ENCODE measurements at regions not wholly inside any gene's neighbourhood (a gene's known extent, or its start where the extent isn't known, plus 50 kb on each side); places are given as distances from the start of the nearest gene placed in this dataset.

GRCh38 chr9:129377931-129378661, 200.0 kb upstream of the IER5L start:
- DNase-seq: no peak

- no peak for DNase-seq
Measured at GRCh38 chr9:129377181-129377580, 199.1 kb upstream of the IER5L start.

GRCh38 chr9:129375845-129376244, 197.8 kb upstream of the IER5L start:
- DNase-seq: no peak

DNA sequence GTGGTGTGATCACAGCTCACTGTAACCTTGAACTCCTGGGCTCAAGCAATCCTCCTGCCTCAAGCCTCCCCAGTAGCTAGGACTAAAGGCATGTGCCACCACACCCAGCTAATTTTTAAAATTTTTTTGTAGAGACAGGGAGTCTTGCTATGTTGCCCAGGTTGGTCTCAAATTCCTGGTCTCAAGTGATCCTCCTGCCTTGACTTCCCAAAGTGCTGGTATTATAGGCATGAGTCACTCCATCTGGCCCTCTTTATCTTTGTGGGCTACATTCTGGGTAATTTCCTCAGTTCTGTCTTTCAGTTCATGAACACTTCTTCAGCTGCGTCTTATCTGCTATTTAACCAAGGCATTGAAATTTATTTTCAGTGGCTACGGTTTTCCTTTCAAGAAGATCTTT, 196.6 kb upstream of the IER5L start:
- DNase-seq: no peak

DNA sequence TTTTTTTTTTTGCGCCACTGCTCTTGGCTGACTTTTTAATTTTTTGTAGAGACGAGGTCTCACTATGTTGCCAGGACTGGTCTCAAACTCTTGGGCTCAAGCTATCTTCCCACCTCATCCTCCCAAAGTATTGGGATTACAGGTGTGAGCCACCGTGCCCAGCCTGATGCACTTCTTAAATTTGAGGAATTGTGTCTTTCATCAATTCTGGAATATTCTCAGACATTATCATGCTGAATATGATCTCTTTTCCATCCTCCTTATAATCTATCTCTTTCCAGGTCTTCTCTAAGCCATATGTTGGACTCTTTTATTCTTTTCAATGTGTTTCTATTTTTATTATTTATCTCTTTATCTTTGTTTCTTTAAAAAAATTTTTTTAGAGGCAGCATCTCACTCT, 196.2 kb upstream of the IER5L start:
- DNase-seq: no peak

DNA sequence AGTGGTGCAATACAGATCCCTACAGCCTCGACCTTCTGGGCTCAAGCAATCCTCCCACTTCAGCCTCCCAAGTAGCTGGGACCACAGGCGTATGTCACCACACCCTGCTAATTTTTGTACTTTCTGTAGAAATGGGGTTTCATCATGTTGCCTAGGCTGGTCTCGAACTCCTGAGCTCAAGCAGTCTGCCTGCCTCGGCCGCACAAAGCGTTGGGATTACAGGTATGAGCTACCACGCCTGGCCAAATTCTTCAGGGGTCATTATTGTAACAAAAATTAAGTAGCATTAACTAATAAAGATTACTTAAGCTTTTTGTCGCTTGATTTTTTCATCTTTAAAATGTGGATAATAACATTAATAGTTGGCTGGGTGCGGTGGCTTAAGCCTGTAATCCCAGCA, 195.3 kb upstream of the IER5L start:
- no peak for DNase-seq

DNA sequence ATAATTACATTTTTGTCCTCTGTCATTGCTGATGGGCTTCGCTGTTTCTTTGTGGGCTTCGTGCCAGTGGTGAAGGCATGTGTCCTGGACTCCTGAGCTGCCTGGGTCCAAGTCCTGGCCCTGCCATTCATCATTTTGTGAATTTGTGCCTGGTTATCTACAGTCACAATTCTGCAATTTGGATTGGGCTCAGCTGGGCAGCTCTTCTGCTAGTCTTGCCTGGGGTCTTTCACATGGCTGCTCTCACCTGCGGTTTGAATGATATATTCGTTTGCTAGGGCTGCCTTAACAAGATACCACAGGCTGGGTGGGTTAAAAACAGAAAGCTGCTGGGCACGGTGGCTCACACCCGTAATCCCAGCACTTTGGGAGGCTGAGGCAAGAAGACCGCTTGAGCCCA, 192.7 kb upstream of the IER5L start:
- DNase-seq: no peak

GRCh38 chr9:129368444-129368978, 190.4 kb upstream of the IER5L start:
- no peak for DNase-seq

GRCh38 chr9:129367287-129367686, 189.2 kb upstream of the IER5L start:
- DNase-seq: no peak

GRCh38 chr9:129365196-129365595, 187.1 kb upstream of the IER5L start:
- DNase-seq: no peak

DNA sequence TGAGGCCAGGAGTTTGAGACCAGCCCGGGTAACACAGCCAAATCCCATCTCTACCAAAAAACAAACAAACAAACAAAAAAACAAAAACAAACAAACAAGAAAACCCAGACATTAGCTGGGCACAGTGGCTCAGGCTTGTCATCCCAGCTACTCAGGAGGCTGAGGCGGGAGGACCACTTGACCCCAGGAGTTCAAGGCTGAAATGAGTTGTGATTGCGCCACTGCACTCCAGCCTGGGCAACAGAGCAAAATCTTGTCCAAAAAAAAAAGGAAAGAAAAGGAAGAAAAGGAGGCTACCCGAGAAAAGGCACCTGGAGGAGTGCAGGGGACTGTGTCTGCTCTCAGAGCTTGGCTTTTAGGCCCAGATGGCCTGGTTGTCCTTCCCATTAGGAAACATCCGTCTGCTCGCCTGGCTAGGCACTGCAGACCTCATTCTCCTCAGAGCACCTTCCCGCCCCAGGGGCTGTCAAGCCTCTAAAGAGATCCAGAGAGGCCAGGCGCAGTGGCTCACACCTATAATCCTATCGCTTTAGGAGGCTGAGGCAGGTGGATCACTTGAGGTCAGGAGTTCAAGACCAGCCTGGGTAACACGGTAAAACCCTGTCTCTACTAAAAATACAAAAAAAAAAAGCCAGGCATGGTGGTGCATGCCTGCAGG, 185.3 kb upstream of the IER5L start:
- no peak for DNase-seq

DNA sequence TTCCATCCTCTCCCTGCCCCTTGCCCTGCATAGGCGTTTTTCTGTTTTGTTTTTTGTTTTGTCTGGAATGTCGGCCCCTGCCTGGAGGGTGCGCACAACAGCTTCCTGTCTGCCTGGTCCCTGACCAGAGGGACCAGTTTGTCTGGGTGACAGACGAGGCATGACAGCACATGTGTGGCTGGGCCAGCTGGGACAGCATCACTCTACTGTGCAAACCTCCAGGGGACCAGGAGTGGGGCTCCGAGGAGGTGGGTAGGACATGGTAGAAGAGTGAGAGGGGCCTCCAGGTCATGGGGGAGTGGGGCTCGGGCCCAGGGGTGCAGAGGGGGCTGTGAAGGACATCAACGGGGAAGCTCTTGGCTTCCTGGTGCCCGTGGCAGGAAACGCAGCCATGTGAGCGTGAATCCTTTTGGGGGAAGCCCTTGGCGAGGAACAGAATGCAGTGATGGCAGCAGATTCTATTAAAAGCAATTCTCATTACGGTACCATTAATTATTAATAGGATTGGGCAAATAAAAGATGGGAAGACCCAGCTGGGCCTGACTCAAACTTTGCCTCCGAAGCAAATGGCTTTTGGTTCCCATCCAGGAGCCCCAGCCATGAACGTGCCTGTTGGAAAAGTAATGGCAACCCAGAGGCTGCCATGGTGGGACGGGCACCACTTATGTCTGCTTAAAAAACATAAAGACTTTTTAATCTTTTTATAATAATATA, 184.4 kb upstream of the IER5L start:
- no peak for DNase-seq

DNA sequence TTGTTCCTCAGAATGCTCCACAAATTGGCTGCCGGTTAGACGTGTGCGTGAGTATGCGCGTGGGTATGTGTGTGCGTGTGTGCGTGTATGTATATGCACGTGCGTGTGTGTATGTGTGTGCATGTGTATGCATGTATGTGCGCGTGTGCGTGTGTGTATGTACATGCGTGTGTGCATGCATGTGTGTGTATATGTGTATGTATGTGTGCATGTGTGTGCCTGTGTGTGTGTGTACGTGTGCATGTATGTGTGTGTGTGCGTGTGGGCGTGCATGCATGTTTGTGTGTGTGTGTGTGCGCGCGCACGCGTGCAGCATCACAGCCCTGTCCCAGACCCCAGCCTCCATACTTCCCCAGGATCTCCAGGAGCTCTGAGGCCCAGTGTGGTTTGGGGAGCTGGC, 183.1 kb upstream of the IER5L start:
- DNase-seq: no peak

DNA sequence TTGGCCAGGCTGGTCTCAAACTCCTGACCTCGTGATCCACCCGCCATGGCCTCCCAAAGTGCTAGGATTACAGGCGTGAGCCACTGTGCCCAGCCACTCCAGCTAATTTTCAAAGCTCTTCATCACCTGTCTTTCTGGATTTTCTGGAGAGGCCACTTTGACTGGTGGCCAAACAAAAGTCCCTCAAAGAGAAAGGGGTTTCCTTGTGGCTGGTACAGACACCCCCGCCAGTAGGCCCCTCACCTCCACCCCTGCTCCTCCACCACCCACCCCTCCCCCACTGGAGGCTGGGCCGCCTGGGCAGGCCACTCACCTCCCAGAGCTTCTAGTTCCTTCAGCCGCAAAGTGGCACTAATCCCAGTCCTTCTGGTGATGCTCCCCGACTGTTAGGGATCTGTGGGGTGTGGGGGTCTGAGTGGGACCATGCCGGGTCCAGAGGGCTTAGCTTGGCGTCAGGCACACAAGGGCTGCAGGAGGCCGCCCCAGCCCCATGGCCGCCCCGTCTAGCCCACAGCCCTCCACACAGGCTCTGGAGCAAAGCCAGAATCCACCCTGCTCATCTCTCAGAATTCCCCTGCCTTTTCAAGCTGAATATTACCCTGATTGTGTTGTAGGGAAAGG, 182.0 kb upstream of the IER5L start:
- no peak for DNase-seq

GRCh38 chr9:129359162-129359811, 181.2 kb upstream of the IER5L start:
- DNase-seq: no peak

GRCh38 chr9:129358621-129359154, 180.6 kb upstream of the IER5L start:
- DNase-seq: no peak

DNA sequence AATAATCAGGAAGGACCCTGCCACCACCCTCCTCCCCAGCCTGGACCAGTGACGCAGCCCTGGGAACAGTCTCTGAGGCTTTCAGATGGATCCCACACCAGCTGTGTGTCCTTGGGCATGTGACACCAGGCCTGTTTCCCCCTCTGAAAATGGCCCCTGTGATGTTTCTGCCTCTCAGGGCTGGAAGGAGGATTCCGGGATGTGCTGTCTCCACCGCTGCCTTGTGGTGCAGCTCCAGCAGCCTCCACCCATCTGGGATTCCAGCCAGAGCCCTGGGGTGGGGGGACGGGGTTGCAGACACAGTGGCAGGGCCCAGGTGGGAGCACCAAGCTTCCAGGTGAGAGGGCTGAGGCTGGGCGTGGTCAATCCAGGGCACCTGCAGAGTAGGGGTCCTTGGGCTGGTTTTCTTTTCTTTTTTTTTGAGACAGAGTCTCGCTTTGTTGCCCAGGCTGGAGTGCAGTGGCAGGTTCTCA, 179.7 kb upstream of the IER5L start:
- no peak for DNase-seq

- no peak for DNase-seq
Measured at GRCh38 chr9:129356871-129357772, 179.1 kb upstream of the IER5L start.

GRCh38 chr9:129355631-129356030, 177.6 kb upstream of the IER5L start:
- no peak for DNase-seq

- DNase-seq: no peak
Measured at GRCh38 chr9:129354498-129354897, 176.4 kb upstream of the IER5L start.

GRCh38 chr9:129353697-129354336, 175.8 kb upstream of the IER5L start:
- no peak for DNase-seq

All from stimulated activated CD8-positive, alpha-beta memory T cell treated with anti-CD3 and anti-CD28 coated beads, Interleukin-4, amount 100 ng/mL, for 48 hours (primary cell).